Endothelial cell (in vitro differentiated cells): ENCODE measurements at regions not wholly inside any gene's neighbourhood (a gene's known extent, or its start where the extent isn't known, plus 50 kb on each side); places are given as distances from the start of the nearest gene placed in this dataset.
A peak's percentile ranks its signal among the peaks of the same experiment; 100 is the strongest.
"Not testable (repeated sequence)": the region's sequence is repeated elsewhere in the genome, so short reads cannot be mapped to it uniquely, and the experiment has no call there.

Experiments
- DNase-seq: peaks from one replicate; pipeline ENCODE4 v3.0.0; 2021; ENCODE audit warnings: low spot score
- H3K27ac Mint-ChIP-seq: one replicate; pipeline ENCODE4 v1.8.0; 2021; ENCODE audit warnings: mixed read lengths, inconsistent platforms; ENCODE audit not compliant: unreplicated experiment
- H3K27me3 Mint-ChIP-seq: one replicate; pipeline ENCODE4 v1.8.0; 2021; ENCODE audit warnings: mild to moderate bottlenecking, moderate library complexity, mixed read lengths, inconsistent platforms; ENCODE audit not compliant: unreplicated experiment
- H3K36me3 Mint-ChIP-seq: one replicate; pipeline ENCODE4 v1.8.0; 2021; ENCODE audit warnings: mild to moderate bottlenecking, low read depth, mixed read lengths, inconsistent platforms; ENCODE audit not compliant: unreplicated experiment
- H3K4me1 Mint-ChIP-seq: one replicate; pipeline ENCODE4 v1.8.0; 2021; ENCODE audit warnings: mild to moderate bottlenecking, mixed read lengths, inconsistent platforms; ENCODE audit not compliant: unreplicated experiment
- H3K4me3 Mint-ChIP-seq: one replicate; pipeline ENCODE4 v1.8.0; 2021; ENCODE audit warnings: mild to moderate bottlenecking, mixed read lengths, inconsistent platforms; ENCODE audit not compliant: unreplicated experiment
- H3K9me3 Mint-ChIP-seq: one replicate; pipeline ENCODE4 v1.8.0; 2021; ENCODE audit warnings: mixed read lengths, inconsistent platforms; ENCODE audit not compliant: unreplicated experiment
- CTCF ChIP-seq: fragments of 200-600 bp; sonication (generic); IDR thresholded peaks from one replicate; pipeline ENCODE4 v1.5.0; 2021; ENCODE audit warnings: antibody characterized with exemption; ENCODE audit not compliant: unreplicated experiment

GRCh38 chr15:99487337-99487730 is 78.5 kb upstream of the MEF2A start:
- peak overlapping the region; percentile 5 for H3K27ac Mint-ChIP-seq

GRCh38 chr15:99492275-99492674 is 73.5 kb upstream of the MEF2A start:
- no peak for TF ChIP-seq CTCF
- H3K36me3 Mint-ChIP-seq = no peaks in the 10 kb centered on the region
- H3K27ac Mint-ChIP-seq = no peak overlapping the region
- peaks cover 6% of the 10 kb centered on the region for H3K27me3 Mint-ChIP-seq
- H3K4me3 Mint-ChIP-seq = no peak overlapping the region
- no peaks in the 10 kb centered on the region for H3K9me3 Mint-ChIP-seq
- no peak for DNase-seq
- H3K4me1 Mint-ChIP-seq = peaks cover 5% of the 10 kb centered on the region

More at GRCh38 chr15:99487337-99487730, 78.5 kb upstream of the MEF2A start:
- Mint-ChIP-seq H3K9me3 (no peaks in the 10 kb centered on the region), H3K4me3 (peak overlapping the region; percentile 39), H3K4me1 (peaks cover 24% of the 10 kb centered on the region), H3K36me3 (no peaks in the 10 kb centered on the region), H3K27me3 (peaks cover 7% of the 10 kb centered on the region)
- no peak for DNase-seq
- no peak for TF ChIP-seq CTCF

- peaks cover 6% of the 10 kb centered on the region for H3K27me3 Mint-ChIP-seq
- TF ChIP-seq CTCF = no peak
- no peaks in the 10 kb centered on the region for H3K36me3 Mint-ChIP-seq
- H3K9me3 Mint-ChIP-seq = no peaks in the 10 kb centered on the region
- no peak overlapping the region for H3K27ac Mint-ChIP-seq
- DNase-seq = no peak
- H3K4me3 Mint-ChIP-seq = no peak overlapping the region
- peaks cover 3% of the 10 kb centered on the region for H3K4me1 Mint-ChIP-seq
Observed at GRCh38 chr15:99492716-99493115, 73.1 kb upstream of the MEF2A start.

DNA sequence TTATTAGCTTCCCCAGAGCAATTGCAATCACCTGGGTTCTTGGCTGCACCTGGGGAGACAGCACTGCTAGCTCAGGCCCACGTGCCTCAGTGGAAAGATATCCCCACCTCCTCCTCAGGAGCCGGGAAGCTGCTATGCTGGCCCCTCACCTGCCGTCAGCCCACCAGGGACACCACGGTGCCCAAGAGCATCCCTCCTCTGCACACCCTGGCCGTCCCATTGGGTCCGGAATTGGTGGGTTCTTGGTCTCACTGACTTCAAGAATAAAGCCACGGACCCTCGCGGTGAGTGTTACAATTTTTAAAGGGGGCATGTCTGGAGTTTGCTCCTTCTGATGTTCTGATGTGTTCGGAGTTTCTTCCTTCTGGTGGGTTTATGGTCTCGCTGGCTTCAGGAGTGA is 72.3 kb upstream of the MEF2A start:
- Mint-ChIP-seq H3K9me3 (no peaks in the 10 kb centered on the region), H3K27me3 (peaks cover 9% of the 10 kb centered on the region), H3K4me3 (no peak overlapping the region), H3K4me1 (no peaks in the 10 kb centered on the region), H3K36me3 (no peaks in the 10 kb centered on the region), H3K27ac (no peak overlapping the region)
- TF ChIP-seq CTCF = no peak
- DNase-seq = no peak

- H3K27me3 Mint-ChIP-seq, H3K9me3 Mint-ChIP-seq, H3K4me3 Mint-ChIP-seq, DNase-seq, H3K27ac Mint-ChIP-seq, H3K36me3 Mint-ChIP-seq, H3K4me1 Mint-ChIP-seq: not testable (repeated sequence)
Observed at GRCh38 chr15:99494536-99495233, 71.1 kb upstream of the MEF2A start.
